ENCODE measurements at regions not wholly inside any gene's neighbourhood (a gene's known extent, or its start where the extent isn't known, plus 50 kb on each side); places are given as distances from the start of the nearest gene placed in this dataset.

DNA sequence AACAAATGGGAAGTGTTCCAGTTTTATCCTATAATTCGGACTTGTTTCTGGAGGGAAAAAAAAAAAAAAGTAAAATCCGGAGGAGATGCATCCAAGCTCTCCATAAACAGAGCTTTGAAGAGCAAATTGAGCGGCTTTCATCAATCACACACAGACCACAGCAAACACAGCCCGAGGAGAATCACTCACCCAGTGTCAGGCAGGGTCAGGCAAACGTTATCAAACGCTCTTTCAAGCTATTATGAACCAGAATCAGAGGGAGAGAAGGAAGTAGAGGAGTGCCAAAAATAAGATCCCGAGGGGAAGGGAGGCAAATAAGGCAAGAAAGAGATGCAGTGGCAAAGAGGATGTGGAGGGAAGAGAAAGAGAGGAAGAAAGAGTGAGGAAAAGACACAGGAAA is 188.3 kb upstream of the CAMK1G start:
- no peak for DNase-seq

DNA sequence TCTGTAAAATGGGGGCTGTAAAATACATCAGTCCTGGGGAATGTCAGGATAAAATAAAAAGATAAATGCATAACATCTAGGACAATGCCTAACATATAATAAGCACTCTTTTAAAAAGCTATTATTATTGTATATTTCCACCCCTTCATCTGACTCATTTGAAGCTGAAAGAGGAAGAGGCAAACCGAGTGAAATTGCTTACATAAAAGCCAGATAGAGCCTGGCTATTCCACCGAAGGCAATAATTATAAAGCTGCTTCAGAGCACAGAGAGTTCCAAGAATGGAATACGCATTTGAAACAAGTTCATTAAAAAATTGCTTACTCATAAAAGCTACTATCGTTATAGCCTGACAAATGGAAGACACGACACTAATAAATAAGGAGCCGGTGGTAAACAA is 186.1 kb upstream of the CAMK1G start:
- no peak for DNase-seq

DNA sequence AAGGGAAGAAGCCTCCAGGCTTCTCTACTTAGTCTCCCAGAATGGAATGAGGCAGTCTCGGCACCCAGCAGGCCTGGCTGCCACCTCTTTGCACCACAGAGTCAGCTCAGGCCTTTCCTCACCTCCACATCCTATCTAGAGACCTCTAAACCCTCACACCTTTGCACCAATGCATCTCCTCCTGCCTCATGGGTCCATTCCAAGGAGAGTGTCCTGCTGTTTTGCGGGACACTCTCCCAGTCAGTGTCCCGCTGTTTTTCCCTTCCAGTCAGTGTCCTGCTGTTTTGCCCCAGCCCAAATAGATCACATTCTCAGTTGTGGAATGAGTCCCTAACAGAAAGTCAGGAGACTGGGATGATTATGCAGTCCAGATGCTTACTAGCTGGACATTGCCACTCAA is 185.6 kb upstream of the CAMK1G start:
- no peak for DNase-seq

DNA sequence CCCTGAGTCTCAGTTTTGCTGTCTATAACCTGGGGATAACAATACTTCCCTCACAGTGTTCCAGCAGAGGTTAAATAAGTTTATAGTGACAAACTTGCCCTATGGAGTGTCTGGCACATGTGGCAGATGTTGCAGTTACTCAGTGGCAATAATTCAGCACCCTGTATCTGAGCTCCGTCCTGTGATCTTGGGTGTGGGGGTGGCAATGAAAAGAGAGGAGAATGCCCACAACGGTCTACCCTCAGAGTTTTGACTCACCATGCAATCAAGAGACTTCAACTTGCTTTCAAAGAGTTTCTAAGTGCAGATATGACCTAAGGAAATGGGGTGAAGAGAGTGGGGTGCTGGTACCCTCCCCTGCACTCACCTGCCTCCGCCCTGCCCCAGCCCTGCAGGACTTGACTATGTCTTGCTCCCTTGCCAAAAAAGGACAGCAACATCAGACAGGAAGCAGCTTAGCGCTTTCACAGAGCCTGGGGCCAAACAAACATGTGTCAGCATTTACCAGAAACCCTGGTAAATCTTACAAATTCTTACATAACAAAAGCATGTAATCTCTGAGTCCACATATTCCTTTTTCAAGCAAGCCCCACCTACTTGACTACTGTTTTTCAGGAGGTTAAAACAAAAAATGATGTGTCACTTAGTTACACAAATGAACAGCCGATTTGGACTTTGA is 185.1 kb upstream of the CAMK1G start:
- no peak for DNase-seq

DNA sequence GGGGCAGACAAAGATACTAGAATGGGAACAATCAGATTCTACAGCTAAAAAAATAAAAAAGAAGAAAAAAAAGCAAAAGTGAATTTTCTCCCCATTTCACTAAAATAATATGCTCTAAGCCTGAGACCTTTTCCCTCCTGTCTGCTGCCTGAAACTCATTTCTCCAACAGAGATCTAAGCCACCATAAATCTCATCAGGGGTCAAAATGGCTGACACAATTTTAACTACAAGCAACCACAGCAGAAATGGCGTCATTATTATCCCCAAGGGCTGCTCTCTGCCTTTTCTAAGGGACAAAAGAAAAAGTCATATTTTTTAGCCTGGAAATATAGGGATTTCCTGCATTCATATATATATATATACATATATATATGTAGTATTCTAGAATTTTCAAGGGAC is 183.7 kb upstream of the CAMK1G start:
- DNase-seq, result no peak

DNA sequence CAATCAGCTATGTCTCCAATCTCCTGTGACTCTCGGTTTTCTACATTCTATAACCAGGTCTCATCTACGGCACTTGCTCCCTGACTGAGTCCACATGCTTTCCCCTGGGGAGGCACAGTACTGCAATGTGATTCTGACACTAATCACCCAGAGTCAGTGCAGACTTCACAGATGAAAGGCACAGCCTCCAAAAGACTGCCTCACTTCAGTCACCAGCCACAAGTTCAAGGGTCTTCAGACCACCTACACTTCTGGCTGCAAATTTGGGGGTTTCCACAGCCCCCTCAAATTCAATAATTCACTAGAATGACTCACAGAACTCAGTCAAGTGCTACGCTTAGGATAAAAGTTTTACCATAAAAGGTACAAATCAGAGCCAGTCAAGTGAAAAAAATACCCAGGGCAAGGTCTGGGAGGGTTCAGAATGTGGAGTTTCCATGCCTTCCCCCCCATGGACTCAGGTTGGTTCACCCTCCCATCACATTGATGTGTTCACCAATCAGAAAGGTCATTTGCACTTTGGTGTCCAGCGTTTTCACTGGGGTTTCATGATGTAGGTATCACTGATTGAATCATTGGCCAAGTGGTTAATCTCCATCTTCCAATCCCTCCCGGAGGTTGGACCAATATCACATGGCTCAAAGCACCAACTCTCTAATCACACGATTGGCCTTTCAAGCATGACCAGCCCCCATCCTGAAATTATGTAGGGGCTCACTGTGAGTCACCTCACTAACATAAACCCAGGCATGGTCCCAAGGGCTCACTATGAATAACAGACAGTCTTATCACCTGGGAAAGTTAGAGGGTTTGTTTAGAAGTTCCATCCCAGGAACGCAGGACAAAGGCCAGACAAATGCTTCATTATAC is 182.9 kb upstream of the CAMK1G start:
- no peak for DNase-seq

DNA sequence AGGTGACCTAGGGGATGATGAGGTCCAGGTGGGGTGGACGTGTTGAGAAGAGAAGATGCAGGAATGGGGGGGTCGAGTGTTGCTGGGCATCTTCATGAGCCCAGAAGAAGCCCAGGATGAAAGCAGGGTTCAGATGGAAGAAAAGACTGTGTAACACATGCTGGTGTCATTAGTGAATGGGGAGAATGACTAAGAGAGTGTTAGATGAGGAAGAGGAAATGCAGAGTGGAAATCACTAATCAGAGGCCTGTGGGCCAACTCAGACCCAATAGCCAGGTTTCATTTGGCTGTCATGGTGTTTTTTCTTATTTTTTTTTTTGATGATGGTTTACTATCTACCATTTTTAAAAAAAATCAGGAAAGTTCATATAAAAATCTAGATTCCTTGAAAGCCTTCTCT is 180.8 kb upstream of the CAMK1G start:
- DNase-seq, result no peak

DNA sequence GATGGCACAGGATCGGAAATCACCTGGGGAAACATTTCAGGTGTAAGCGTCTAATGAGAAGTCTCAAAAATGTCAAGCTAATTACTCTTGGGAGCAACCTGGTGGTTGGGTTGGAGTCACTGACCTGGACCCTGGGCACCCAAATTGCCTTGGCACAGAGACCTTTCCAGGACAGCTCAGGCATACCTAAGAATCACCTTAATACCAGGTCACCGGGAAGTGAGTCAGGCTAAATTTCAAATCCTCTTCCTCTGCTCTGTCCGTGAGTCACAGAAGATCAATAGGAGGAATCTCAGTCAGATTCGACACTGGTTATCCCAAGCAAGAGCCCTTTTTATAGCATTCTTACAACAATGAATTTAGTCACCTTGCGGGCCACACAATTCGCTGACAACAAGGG is 179.6 kb upstream of the CAMK1G start:
- DNase-seq, result no peak

DNA sequence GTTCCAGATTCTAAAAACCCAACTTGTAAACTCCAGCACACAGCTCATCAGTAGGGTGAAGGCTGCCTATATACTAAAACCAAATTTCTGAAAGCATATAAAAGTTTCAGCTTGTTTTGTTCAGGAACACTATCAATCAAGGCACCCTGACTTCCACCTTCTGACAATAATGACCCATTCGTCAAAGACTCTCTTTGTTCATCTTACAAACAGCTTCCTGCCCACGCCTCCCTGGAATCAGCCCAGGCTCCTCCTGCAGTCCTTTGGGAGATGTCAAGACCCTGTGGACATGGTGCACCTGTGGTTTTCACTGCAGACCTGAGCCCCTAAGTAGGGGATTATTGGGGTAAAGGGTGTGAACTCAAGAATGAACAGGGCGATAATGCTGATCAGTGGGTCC is 178.9 kb upstream of the CAMK1G start:
- DNase-seq, result no peak

DNA sequence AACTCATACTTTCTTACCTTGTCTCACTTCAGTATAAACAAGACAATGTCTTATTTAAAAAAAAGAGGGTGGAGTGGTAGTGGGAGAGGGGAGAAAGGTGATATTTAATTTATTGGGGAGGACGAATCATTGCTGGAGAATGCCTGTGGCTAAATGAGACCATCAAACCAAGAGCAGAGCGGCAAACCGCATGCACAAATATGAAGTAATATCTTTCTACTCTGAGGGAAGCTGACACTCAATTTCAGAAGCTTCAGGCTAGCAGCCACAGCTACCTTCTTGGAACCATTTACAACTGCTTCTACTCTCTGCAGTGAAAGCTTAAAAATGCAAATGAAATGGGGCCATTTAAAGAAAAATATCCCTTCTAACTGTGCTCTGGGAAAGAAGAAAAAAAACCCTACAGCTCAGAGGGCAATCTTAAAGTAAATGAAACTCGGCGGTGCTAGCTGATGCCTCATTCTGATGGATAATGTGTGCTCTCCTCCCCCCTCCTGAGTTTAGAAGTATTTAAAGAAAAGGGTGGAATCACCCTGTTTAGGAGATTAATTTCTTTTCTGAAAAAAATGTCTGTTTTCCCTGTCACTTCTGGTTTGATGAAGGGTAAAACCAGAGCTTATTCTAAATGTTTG is 178.2 kb upstream of the CAMK1G start:
- DNase-seq, result no peak

DNA sequence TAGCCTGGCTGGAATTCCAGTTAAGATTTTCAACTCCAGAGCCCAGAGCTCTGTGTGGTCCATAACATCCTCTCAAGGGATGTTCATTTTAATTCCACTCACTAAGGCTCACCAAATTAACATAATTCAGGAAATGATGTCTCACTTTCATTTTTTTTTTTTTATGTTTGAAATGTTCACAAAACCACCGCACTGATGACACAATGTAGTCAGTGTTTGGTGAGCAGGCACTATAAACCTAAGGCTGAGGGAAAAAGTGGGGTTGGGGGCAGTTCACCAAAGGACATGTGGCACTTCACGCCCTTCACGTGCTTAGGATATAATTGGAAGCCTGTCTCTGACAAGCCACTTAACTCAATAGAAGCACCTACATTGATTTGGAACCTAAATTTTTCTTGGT is 177.3 kb upstream of the CAMK1G start:
- DNase-seq, result no peak

DNA sequence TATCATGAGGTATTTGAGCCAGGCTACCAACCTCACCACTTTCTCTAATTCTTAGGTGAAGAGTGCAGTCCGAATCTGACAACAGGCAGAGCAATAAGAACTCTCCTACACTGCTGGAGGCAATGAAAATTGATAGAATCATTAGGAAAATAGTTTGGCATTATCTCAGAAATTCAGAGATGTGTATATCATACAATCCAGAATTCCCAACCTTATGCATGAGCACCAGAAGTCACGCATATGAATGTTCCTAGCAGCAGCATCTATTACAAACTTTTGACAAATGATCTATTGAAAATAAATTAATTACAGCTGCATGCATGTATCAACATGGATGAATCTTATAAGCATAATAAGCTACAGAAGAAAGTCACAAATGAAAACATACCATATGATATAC is 176.9 kb upstream of the CAMK1G start:
- no peak for DNase-seq

DNA sequence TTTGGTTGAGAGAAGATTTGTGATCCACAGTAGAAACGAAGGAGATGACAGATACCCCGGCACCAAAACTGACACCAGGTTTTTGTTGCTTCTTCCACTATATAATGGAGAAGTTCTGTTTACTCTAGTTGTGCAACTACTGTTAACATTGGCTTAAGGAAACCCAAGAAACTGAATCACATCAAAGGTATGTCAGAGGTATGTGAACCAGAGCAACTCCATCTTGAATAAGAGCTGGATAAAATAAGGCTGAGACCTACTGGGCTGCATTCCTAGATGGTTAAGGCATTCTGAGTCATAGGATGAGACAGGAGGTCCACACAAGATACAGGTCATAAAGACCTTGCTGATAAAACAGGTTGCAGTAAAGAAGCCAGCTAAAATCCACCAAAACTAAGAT is 173.7 kb upstream of the CAMK1G start:
- DNase-seq, result no peak

DNA sequence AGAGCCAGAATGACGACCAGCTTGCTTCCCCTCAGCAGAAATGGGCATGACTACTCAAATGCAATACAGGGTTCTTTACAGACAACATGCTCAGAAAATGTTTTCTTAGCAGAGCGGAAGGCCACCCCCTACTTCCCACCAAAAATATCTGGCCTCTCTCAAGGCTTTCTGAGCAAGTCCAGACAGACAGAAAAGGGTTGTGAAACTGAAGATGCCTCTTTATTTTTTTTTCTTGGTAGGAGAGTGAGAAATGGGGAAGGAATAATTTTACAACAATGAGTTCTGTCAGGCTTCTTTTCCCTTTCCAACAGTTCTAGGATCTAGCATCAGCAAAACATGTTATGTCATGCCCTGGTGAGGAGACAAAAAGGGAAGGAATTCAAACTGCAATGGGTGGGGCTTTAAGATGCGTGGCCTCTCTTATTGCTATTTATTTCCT is 172.0 kb upstream of the CAMK1G start:
- no peak for DNase-seq

DNA sequence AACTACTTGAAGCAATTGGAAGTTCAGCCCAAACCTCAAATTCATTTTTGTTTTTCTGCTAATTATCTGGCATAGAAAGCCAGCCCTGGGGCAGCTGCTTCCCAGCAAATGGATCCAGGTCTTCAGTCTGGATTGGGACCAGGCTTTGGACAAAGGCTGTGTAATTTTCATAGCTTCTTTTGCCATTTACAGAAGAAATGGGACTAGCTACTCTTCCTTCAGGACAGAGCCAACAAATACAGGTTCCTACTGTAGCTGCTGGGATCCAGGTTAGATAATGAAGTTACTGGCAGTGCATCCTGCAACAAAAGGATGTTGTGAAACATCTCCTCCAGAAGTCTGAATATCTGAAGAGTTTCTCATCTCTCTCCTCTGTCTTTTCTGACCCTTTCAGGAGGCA is 171.5 kb upstream of the CAMK1G start:
- DNase-seq, result no peak

DNA sequence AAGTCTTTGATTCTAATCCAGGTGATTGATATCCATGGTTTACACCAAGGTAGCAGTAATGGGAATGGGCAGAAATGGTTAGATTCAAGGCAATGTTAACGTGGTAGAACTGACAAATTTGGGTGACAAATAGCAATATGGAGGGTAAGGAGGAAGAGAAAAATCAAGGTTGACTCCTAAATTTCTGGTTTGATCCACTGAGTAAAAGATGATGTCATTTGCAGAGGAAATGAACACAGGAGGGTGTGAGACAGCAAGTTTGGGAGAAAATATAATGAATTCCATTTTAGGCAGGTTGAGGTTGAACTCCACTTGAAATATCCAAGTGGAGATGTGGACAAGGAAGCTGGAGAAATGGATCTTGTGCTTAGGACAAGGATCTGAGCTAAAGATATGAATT is 170.9 kb upstream of the CAMK1G start:
- DNase-seq, result no peak

DNA sequence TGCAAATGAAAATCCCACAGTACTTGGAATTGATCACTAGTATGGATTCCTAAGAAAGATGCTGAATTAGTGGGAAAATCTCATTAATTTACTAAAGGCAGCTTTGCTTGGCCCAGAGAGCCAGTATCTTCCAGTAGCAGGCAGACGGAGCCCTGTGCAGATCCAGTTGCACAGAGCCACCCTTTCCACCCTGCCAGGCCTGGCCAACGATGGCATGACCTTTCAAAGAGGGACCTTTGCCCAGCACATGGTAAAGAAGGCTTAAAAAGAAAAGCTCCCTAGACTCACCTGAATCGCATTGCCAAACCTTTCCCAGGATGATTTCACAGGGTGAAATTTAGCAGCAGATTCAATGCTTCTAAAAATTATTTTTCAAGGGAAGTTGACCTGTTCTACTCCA is 170.5 kb upstream of the CAMK1G start:
- DNase-seq, result no peak

DNA sequence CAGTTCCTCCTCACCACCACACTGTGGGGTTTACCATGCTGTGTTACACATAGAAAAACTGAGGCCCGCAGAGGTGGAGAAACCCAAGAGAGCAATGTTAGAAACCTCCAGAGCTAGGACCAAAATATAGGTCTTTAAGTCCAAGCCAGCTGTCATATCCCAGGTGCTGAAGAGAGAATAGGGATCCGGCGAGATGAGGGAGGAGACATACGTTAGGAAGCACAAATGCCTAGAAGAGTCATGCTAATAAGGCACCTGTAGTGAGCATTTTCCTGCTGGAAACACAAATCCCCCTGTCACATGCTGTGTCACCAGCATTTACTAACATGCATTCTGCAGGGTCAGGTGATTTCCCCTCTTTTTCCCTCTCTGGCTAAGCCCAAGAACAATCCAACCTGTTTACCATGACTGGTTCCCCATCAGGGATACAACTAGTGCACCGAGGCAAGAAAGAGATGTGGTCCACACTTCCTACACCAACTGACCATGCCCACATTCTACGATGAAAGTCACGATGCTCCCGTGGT is 168.6 kb upstream of the CAMK1G start:
- no peak for DNase-seq

DNA sequence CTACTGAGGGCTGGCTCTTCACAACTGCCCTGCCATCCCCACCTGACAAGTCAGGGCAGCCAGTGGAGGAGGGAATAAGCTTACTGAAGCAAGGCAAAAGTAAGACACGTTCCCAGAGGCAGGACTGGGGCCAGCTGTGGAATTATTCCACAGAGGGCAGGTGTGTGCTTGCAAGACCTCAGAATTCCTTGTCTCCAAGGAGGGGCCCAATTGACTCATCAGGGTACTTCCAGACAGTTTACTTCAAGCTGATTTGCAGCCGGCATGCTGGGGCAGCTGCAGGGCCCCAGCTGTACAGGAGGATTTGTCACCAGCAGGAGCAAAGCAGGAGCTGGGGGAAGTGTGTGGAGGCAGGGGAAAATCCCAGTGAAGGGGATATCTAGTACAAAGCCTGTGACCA is 167.5 kb upstream of the CAMK1G start:
- DNase-seq, result no peak

DNA sequence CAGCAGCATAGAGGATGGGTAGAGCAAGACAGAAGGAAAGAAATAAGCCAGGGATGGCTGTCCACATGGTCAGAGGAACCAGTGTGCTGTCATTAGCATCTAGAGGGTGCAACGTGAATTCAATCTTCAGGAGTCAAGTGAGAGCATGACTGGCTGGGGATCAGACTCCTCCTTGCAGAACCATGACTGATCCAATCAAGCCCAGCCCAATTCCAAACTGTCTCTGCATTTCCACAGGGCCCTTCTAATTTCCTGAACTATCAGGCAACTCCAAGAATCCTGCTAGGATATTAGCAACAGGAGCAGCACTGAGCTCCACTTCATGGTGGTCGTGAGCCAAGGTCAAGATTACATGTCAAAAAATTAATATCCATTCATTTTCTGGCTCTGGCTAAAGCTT is 166.8 kb upstream of the CAMK1G start:
- no peak for DNase-seq

DNA sequence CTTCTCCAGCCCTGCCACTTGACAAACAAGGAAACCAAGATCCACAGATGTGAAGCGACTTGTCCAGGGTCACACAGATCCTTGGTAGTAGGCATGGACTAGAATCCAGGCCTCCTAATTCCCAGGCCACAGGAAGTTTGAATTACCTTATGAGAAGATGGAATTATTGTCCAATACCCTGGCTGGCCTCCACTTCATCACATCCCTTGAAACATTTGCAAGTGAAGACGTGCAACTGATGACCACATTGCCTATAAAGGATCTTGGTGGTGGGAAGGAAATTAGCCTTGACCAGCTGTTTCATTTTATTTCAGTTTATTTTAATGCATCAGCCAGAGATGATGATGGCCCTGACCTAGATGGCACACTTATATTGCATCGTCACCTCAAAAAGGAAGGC is 165.8 kb upstream of the CAMK1G start:
- DNase-seq, result no peak

DNA sequence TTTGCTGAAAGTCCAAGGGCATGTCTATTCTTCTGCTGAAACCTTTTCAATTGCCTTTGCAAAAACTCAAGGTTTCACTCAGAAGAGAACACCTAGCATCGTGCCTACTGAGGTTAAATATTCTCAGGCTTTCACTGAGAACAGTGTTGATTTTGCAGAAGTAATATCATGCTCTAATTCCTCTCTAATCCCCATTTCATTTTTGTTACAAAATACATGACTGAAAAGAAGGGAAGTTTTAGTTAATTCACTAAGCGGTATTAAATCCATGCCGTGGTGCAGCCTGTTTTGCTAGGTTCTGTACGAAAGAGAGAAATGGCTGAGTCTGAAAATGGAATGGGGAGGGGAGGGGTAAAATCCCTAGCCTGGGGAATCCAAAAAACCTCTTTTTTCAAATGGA is 163.2 kb upstream of the CAMK1G start:
- no peak for DNase-seq

DNA sequence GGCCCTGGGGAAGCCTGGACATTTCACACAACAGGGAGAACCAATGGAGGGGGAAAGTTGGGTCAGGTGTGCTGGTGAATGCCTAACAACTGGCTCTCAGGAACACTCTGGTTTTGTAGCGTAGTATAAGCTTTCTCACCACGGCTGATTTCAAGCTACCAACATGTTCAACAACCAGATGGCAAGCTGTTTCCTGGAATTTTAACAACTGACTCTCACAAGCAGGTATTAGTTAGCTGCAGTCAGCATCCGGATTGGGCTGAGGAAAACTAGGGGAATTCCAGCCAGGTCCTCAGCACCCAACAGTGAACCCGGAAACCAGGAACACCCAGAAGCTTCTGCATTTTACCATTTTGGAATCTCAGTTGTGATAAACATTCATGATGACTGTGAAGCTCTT is 162.3 kb upstream of the CAMK1G start:
- DNase-seq, result no peak

Data from activated naive CD4-positive, alpha-beta T cell treated with Interleukin-2 at 50 U/mL for 16 hours (primary cell).